PC-9 (cell line): ENCODE measurements at regions not wholly inside any gene's neighbourhood (a gene's known extent, or its start where the extent isn't known, plus 50 kb on each side); places are given as distances from the start of the nearest gene placed in this dataset.

Experiments used
- BruUV-seq: library from RNA; stranded (reverse); fragments of 400-500 nt; replicated peaks from 2 replicates; lab custom pipeline; 2021; lab: Mats Ljungman, UMichigan
- CTCF ChIA-PET: fragments of 300-600 bp; sonication (Branson Sonifier 250); formaldehyde crosslinking; loops from one replicate; lab custom pipeline; 2022; ENCODE audit warnings: antibody characterized with exemption; lab: Charles Lee
- POLR2A ChIA-PET: fragments of 300-600 bp; sonication (Branson Sonifier 250); formaldehyde crosslinking; loops from one replicate; lab custom pipeline; 2022; ENCODE audit warnings: antibody characterized with exemption; ENCODE audit not compliant: unreplicated experiment; lab: Charles Lee
- DNase-seq, 2 experiments: peaks; one replicate each; pipeline versions ENCODE4 v3.0.0 to v3.0.0-alpha.2; 2015 to 2022; ENCODE audit warnings: mixed read lengths in 1 of 2
- H2AFZ ChIP-seq: fragments of 200-600 bp; sonication (generic); 2 replicates; pipeline ENCODE4 v1.8.1; 2017; ENCODE audit warnings: antibody characterized with exemption
- H3F3A ChIP-seq: fragments of 200-600 bp; sonication (generic); 2 replicates; pipeline ENCODE4 v1.8.1; 2017; ENCODE audit warnings: antibody characterized with exemption, mild to moderate bottlenecking, low read depth; ENCODE audit not compliant: insufficient read depth
- H3K27ac ChIP-seq: fragments of 200-600 bp; sonication (generic); 2 replicates; pipeline ENCODE4 v1.6.1; 2016; ENCODE audit warnings: mixed run types
- H3K27me3 ChIP-seq: fragments of 200-600 bp; sonication (generic); 2 replicates; pipeline ENCODE4 v1.6.1; 2016; ENCODE audit warnings: low read depth, mixed run types; ENCODE audit not compliant: insufficient read depth
- H3K36me3 ChIP-seq: fragments of 200-600 bp; sonication (generic); 2 replicates; pipeline ENCODE4 v1.6.1; 2016; ENCODE audit warnings: low read depth, mixed run types
- H3K4me1 ChIP-seq: fragments of 200-600 bp; sonication (generic); replicated peaks from 2 replicates; pipeline ENCODE4 v1.6.1; 2016; ENCODE audit warnings: mixed run types; ENCODE audit not compliant: insufficient read depth
- H3K4me2 ChIP-seq: fragments of 200-600 bp; sonication (generic); 2 replicates; pipeline ENCODE4 v1.6.1; 2017; ENCODE audit warnings: mixed run types
- H3K4me3 ChIP-seq: fragments of 200-600 bp; sonication (generic); 2 replicates; pipeline ENCODE4 v1.6.1; 2016; ENCODE audit warnings: mixed run types
- H3K79me2 ChIP-seq: fragments of 200-600 bp; sonication (generic); 2 replicates; pipeline ENCODE4 v1.6.1; 2017; ENCODE audit warnings: low read depth, mixed run types
- H3K9me2 ChIP-seq: fragments of 200-600 bp; sonication (generic); 2 replicates; pipeline ENCODE4 v1.8.1; 2017; ENCODE audit warnings: mild to moderate bottlenecking; ENCODE audit not compliant: insufficient read depth
- H3K9me3 ChIP-seq: fragments of 200-600 bp; sonication (generic); 2 replicates; pipeline ENCODE4 v1.8.1; 2016; ENCODE audit warnings: low read depth; ENCODE audit not compliant: insufficient read depth
- H4K20me1 ChIP-seq: fragments of 200-600 bp; sonication (generic); 2 replicates; pipeline ENCODE4 v1.8.1; 2017; ENCODE audit not compliant: insufficient read depth
- CTCF ChIP-seq: fragments of 200-600 bp; sonication (generic); conservative IDR thresholded peaks from 2 replicates; pipeline ENCODE4 v1.6.1; 2017; ENCODE audit warnings: mixed run types, antibody characterized with exemption, mild to moderate bottlenecking, moderate library complexity
- EZH2 ChIP-seq: fragments of 200-600 bp; sonication (generic); IDR thresholded peaks from 2 replicates; pipeline ENCODE4 v1.8.0; 2017; ENCODE audit warnings: antibody characterized with exemption, low read depth
- intact Hi-C: fragments of 100-400 bp; cut with micrococcal nuclease; formaldehyde crosslinking; loops from one replicate; pipeline ENCODE4 v1.10.0; 2022; ENCODE audit not compliant: unreplicated experiment

GRCh38 chr6:147806697-147807096, 298.2 kb downstream of the SAMD5 start:
- intact Hi-C loops: no loop called here
- no TSS peak for BruUV-seq

GRCh38 chr6:147808640-147809039, 300.1 kb downstream of the SAMD5 start:
- 0 out of 2 replicates have a peak, but pooled peaks cover 14% of the 10 kb centered on the region for H3K36me3 ChIP-seq
- no peaks in the 10 kb centered on the region for H3K9me2 ChIP-seq
- no peaks in the 10 kb centered on the region; the same call in 1 of the 2 replicates for H3K9me3 ChIP-seq
- CTCF ChIA-PET: no interaction called here
- no peak for TF ChIP-seq EZH2
- TF ChIP-seq CTCF: no peak
- no peaks in the 10 kb centered on the region for H3K79me2 ChIP-seq
- intact Hi-C loops: no loop called here
- no peak overlapping the region for H3K4me2 ChIP-seq
- no peaks in the 10 kb centered on the region for H3K27me3 ChIP-seq
- H3K4me1 ChIP-seq: no peaks in the 10 kb centered on the region
- BruUV-seq: no TSS peak
- no peak overlapping the region for H3K4me3 ChIP-seq
- H2AFZ ChIP-seq: no peak overlapping the region
- DNase-seq: no peak
- 0 out of 2 replicates have a peak, but pooled peaks cover 3% of the 10 kb centered on the region for H3F3A ChIP-seq
- no peak overlapping the region for H3K27ac ChIP-seq
- POLR2A ChIA-PET: no interaction called here
- no peaks in the 10 kb centered on the region for H4K20me1 ChIP-seq

More at GRCh38 chr6:147806697-147807096, 298.2 kb downstream of the SAMD5 start:
- no peak overlapping the region for H3K4me2 ChIP-seq
- H3F3A ChIP-seq: no peaks in the 10 kb centered on the region
- DNase-seq: no peak
- H3K27ac ChIP-seq: no peak overlapping the region
- H3K36me3 ChIP-seq: 0 out of 2 replicates have a peak, but pooled peaks cover 14% of the 10 kb centered on the region
- peaks cover 7% of the 10 kb centered on the region for H3K4me1 ChIP-seq
- H3K9me3 ChIP-seq: no peaks in the 10 kb centered on the region; the same call in 1 of the 2 replicates
- no peaks in the 10 kb centered on the region for H3K79me2 ChIP-seq
- POLR2A ChIA-PET: no interaction called here
- TF ChIP-seq EZH2 (no peak), CTCF (no peak)
- CTCF ChIA-PET: no interaction called here
- no peaks in the 10 kb centered on the region for H3K27me3 ChIP-seq
- no peaks in the 10 kb centered on the region for H3K9me2 ChIP-seq
- no peaks in the 10 kb centered on the region for H4K20me1 ChIP-seq
- H2AFZ ChIP-seq: no peak overlapping the region
- no peak overlapping the region for H3K4me3 ChIP-seq

- Histone ChIP-seq H2AFZ (no peak overlapping the region), H3K9me3 (no peaks in the 10 kb centered on the region), H3K9me2 (no peaks in the 10 kb centered on the region), H4K20me1 (no peaks in the 10 kb centered on the region), H3K36me3 (no peaks in the 10 kb centered on the region), H3K4me1 (no peaks in the 10 kb centered on the region), H3K4me3 (no peak overlapping the region), H3K27me3 (no peaks in the 10 kb centered on the region), H3K4me2 (no peak overlapping the region), H3F3A (0 out of 2 replicates have a peak, but pooled peaks cover 3% of the 10 kb centered on the region), H3K27ac (no peak overlapping the region), H3K79me2 (no peaks in the 10 kb centered on the region)
- POLR2A ChIA-PET: no interaction called here
- no peak for DNase-seq
- intact Hi-C loops: no loop called here
- TF ChIP-seq EZH2 (no peak), CTCF (no peak)
- CTCF ChIA-PET: no interaction called here
- no TSS peak for BruUV-seq
Measured at GRCh38 chr6:147811913-147812629, 303.6 kb downstream of the SAMD5 start.
